ENCODE measurements at regions not wholly inside any gene's neighbourhood (a gene's known extent, or its start where the extent isn't known, plus 50 kb on each side); places are given as distances from the start of the nearest gene placed in this dataset.

- TF ChIP-seq CTCF (IDR thresholded peaks at IDR 0.05), result no peak
- no peak for TF ChIP-seq POLR2A (IDR thresholded peaks at IDR 0.05)
These were observed 182.9 kb downstream of the ZIC3 start for GRCh38 chrX:137748827-137749226.
